Mammary epithelial cell (primary cell): ENCODE measurements at regions not wholly inside any gene's neighbourhood (a gene's known extent, or its start where the extent isn't known, plus 50 kb on each side); places are given as distances from the start of the nearest gene placed in this dataset.

Experiments used
- EZH2 ChIP-seq: IDR thresholded peaks from 2 replicates; pipeline ENCODE4 v1.6.1; 2012; ENCODE audit warnings: low read length, inconsistent platforms, borderline replicate concordance
- TF ChIP-seq, protein P1 (sequence below), 2 donors: IDR thresholded peaks in 1 of 2; conservative IDR thresholded peaks in 1 of 2; 2 replicates each; pipeline ENCODE4 v1.5.1; 2011 to 2012; ENCODE audit warnings: inconsistent platforms in 2 of 2, low read length in 2 of 2, mild to moderate bottlenecking in 2 of 2, control low read depth in 1 of 2, low read depth in 1 of 2; ENCODE audit not compliant: insufficient read depth in 1 of 2; ENCODE audit errors: extremely low read depth in 1 of 2

DNA sequence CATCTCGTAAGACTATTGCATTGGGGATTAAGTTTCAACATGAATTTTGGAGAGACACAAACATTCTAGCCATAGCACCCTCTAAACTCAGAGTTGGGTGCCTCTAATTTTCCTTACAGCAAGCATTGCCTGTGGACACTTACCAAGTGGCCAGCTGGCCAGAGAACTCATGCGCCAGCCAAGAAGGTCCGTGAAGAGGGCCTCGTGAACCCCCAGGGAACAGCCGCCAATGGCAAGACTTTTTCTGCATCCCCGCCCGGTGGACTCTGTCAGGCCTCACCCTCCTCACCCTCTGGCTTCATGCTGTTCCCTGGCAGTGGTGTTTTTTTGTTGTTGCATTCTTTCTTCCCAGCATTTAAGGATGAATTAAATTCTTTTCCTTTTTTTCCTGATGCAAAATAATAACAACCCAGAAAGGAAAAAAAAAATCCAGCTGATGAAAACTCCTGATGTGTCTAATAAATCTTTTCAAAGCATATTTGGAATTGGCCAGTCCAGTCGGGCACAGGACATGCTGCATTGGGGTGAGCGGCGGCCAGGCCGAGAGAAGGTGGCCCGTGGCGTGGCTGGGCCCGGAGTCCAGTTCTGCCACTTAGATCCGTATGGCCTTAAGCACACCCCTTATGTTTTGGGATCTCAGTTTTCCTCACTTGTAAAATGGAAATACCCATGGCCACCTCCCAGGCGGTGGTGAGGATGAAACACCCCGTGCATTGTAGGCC is 191.9 kb upstream of the DIO3 start:
- TF ChIP-seq, protein P1, sequence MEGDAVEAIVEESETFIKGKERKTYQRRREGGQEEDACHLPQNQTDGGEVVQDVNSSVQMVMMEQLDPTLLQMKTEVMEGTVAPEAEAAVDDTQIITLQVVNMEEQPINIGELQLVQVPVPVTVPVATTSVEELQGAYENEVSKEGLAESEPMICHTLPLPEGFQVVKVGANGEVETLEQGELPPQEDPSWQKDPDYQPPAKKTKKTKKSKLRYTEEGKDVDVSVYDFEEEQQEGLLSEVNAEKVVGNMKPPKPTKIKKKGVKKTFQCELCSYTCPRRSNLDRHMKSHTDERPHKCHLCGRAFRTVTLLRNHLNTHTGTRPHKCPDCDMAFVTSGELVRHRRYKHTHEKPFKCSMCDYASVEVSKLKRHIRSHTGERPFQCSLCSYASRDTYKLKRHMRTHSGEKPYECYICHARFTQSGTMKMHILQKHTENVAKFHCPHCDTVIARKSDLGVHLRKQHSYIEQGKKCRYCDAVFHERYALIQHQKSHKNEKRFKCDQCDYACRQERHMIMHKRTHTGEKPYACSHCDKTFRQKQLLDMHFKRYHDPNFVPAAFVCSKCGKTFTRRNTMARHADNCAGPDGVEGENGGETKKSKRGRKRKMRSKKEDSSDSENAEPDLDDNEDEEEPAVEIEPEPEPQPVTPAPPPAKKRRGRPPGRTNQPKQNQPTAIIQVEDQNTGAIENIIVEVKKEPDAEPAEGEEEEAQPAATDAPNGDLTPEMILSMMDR (conservative IDR thresholded peaks at IDR 0.05 in 1 of 2, IDR thresholded peaks at IDR 0.05 in 1 of 2; ENCODE audit: extremely low read depth in 1 of 2, insufficient read depth in 1 of 2, low read depth in 1 of 2, low read length in 2 of 2) = no peak
- no peak for TF ChIP-seq EZH2
